MM.1S (cell line): ENCODE measurements at regions not wholly inside any gene's neighbourhood (a gene's known extent, or its start where the extent isn't known, plus 50 kb on each side); places are given as distances from the start of the nearest gene placed in this dataset.

Source experiments
- CTCF ChIP-seq: fragments of 300-600 bp; sonication (generic); IDR thresholded peaks from 2 replicates; pipeline ENCODE4 v1.5.1; 2016; ENCODE audit warnings: antibody characterized with exemption, low read length, mixed read lengths
- EZH2phosphoT487 ChIP-seq: fragments of 300-600 bp; sonication (generic); IDR thresholded peaks from 2 replicates; pipeline ENCODE4 v1.6.1; 2018; ENCODE audit warnings: antibody characterized with exemption, low read length

- TF ChIP-seq EZH2phosphoT487 (no peak), CTCF (no peak)
Measured at GRCh38 chr22:44578516-44579230, 80.6 kb upstream of the RTL6 start.
